Activated CD8-positive, alpha-beta T cell treated with anti-CD3 and anti-CD28 coated beads for 36 hours (primary cell): ENCODE measurements at regions not wholly inside any gene's neighbourhood (a gene's known extent, or its start where the extent isn't known, plus 50 kb on each side); places are given as distances from the start of the nearest gene placed in this dataset.

Experiments used
- ATAC-seq: fragments of 200-7000 bp; cut with Tn5 transposase; one replicate; pipeline ENCODE4 v1.10.0; 2021; ENCODE audit warnings: mild to moderate bottlenecking, moderate library complexity
- CTCF ChIA-PET: fragments of 350-600 bp; sonication (Branson Sonifier 250); formaldehyde crosslinking; loops from one replicate; lab custom pipeline; 2021; ENCODE audit warnings: antibody characterized with exemption; lab: Charles Lee
- POLR2A ChIA-PET: fragments of 350-600 bp; sonication (Branson Sonifier 250); formaldehyde crosslinking; loops from one replicate; lab custom pipeline; 2021; ENCODE audit warnings: antibody characterized with exemption; lab: Charles Lee
- DNase-seq: peaks from one replicate; pipeline ENCODE4 v3.0.0-alpha.2; 2020
- H3K27ac Mint-ChIP-seq: one replicate; pipeline ENCODE4 v1.8.0; 2021; ENCODE audit warnings: mild to moderate bottlenecking, mixed read lengths
- H3K27me3 Mint-ChIP-seq: one replicate; pipeline ENCODE4 v1.8.0; 2021; ENCODE audit warnings: mixed read lengths
- H3K36me3 Mint-ChIP-seq: one replicate; pipeline ENCODE4 v1.8.0; 2021; ENCODE audit warnings: low read depth, mixed read lengths
- H3K4me1 Mint-ChIP-seq: one replicate; pipeline ENCODE4 v1.8.0; 2021; ENCODE audit warnings: low read depth, mixed read lengths
- H3K4me3 Mint-ChIP-seq: one replicate; pipeline ENCODE4 v1.8.0; 2021; ENCODE audit warnings: mild to moderate bottlenecking, moderate library complexity, mixed read lengths
- H3K9me3 Mint-ChIP-seq: one replicate; pipeline ENCODE4 v1.8.0; 2021; ENCODE audit warnings: mixed read lengths
- intact Hi-C: fragments of 100-400 bp; cut with micrococcal nuclease; formaldehyde crosslinking; loops from one replicate; pipeline ENCODE4 v1.10.0; 2022
- TF ChIP-seq, protein P1 (sequence below): fragments of 200-600 bp; IDR thresholded peaks from one replicate; pipeline ENCODE4 v1.8.0; 2022; ENCODE audit warnings: antibody characterized with exemption, mild to moderate bottlenecking

DNA sequence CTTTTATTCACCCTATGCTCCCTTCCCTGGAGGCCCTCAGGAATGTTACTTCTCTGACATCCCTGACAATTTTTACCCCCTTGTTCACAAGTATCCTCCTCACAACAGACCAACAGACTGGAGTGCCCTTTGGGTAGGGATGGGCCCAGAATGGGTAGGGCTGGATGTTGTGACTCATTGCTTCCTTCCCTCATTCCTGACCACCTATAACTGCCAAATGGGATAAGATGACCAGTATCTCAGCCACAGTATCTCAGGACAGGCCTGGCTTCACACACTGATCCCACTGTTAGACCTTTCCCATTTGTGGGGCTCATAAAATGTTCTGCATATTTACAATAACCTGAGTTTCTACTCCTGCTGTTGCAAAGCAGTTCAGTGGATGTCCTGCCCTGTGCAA, 223.0 kb upstream of the LRFN2 start:
- intact Hi-C loops, result no loop called here
- TF ChIP-seq, protein P1, sequence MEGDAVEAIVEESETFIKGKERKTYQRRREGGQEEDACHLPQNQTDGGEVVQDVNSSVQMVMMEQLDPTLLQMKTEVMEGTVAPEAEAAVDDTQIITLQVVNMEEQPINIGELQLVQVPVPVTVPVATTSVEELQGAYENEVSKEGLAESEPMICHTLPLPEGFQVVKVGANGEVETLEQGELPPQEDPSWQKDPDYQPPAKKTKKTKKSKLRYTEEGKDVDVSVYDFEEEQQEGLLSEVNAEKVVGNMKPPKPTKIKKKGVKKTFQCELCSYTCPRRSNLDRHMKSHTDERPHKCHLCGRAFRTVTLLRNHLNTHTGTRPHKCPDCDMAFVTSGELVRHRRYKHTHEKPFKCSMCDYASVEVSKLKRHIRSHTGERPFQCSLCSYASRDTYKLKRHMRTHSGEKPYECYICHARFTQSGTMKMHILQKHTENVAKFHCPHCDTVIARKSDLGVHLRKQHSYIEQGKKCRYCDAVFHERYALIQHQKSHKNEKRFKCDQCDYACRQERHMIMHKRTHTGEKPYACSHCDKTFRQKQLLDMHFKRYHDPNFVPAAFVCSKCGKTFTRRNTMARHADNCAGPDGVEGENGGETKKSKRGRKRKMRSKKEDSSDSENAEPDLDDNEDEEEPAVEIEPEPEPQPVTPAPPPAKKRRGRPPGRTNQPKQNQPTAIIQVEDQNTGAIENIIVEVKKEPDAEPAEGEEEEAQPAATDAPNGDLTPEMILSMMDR, result no peak
- no peak for DNase-seq
- no peak overlapping the region for H3K4me3 Mint-ChIP-seq
- no peaks in the 10 kb centered on the region for H3K4me1 Mint-ChIP-seq
- CTCF ChIA-PET, result no interaction called here
- POLR2A ChIA-PET, result no interaction called here
- no peaks in the 10 kb centered on the region for H3K27me3 Mint-ChIP-seq
- ATAC-seq, result no peak
- H3K27ac Mint-ChIP-seq, result no peak overlapping the region
- H3K36me3 Mint-ChIP-seq, result no peaks in the 10 kb centered on the region
- H3K9me3 Mint-ChIP-seq, result no peaks in the 10 kb centered on the region

DNA sequence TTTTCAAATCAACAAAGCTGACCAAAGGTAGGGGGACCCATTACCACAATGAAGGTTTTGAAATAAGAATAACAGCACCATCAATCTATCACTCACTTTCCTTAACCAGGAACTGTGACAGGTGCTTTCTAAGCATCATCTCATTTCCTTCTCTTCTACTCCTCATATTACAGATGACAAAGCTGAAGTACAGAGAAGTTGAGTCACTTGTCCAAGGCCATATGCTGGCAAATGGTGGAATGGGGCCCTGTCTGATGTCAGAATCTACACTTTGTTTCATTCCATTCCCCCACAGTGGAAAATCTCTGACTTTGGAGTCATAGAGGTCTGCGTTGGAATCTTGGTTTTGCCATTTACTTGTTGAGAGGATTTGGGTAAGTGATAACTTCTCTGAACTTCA, 222.5 kb upstream of the LRFN2 start:
- H3K36me3 Mint-ChIP-seq, result no peaks in the 10 kb centered on the region
- TF ChIP-seq, protein P1, result no peak
- H3K4me3 Mint-ChIP-seq, result no peak overlapping the region
- H3K27ac Mint-ChIP-seq, result no peak overlapping the region
- POLR2A ChIA-PET, result no interaction called here
- ATAC-seq (no peak), DNase-seq (no peak)
- no peaks in the 10 kb centered on the region for H3K4me1 Mint-ChIP-seq
- intact Hi-C loops, result no loop called here
- CTCF ChIA-PET, result no interaction called here
- no peaks in the 10 kb centered on the region for H3K27me3 Mint-ChIP-seq
- no peaks in the 10 kb centered on the region for H3K9me3 Mint-ChIP-seq

DNA sequence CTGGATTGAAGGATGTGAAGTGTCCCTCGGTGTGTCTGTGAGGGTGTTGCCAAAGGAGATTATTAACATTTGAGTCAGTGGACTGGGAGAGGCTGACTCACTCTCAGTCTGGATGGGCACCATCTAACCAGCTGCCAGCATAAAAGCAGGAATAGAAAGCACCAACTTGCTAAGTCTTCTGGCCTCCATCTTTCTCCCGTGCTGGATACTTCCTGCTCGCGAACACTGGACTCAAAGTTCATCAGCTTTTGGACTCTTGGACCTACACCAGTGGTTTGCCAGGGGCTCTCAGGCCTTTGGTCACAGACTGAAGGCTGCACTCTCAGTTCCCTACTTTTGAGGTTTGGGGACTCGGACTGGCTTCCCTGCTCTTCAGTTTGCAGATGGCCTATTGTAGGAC, 220.3 kb upstream of the LRFN2 start:
- no peak for DNase-seq
- H3K4me1 Mint-ChIP-seq, result no peaks in the 10 kb centered on the region
- CTCF ChIA-PET, result no interaction called here

DNA sequence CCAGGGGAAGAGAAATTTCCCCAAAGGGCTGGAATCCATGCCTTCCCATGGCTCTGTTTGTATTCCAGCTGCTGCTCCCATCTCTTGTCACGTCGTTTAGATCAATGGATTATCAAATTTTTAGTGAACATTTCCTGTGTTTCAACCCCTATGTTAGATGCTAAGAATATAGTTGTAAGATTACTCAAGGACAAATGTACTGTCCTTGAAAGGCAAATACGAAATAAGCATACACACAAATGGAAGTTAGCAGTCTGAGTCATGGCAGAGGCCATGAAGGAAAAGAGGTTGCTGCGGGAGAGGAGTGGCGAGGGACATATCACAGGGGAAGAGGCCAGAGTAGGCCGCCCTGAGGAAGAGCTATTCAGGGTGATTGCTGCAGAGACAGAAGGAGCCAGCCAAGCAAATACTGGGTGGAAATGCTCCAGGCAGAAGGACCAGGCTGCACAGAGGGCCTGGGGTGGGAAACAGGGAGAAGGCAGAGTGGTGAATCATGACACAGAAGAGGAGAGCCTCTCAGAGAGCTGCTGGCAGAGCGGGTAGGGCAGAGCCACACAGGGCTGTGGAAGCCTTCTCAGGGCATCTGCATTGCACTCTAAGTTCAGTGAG, 219.2 kb upstream of the LRFN2 start:
- intact Hi-C loops, result no loop called here
- CTCF ChIA-PET, result interaction anchor here (0.9 kb wide), 1 partner anchor 47 kb away, joined by 3 read pairs; no protein-coding TSS in a partner anchor

More for the DNA sequence above, 220.3 kb upstream of the LRFN2 start:
- H3K36me3 Mint-ChIP-seq, result no peaks in the 10 kb centered on the region
- H3K27me3 Mint-ChIP-seq, result no peaks in the 10 kb centered on the region
- TF ChIP-seq, protein P1, result no peak
- H3K9me3 Mint-ChIP-seq, result no peaks in the 10 kb centered on the region
- intact Hi-C loops, result no loop called here
- no peak for ATAC-seq
- POLR2A ChIA-PET, result interaction anchor here (1.7 kb wide), 1 partner anchor 12 kb away, joined by 3 read pairs; no protein-coding TSS in a partner anchor
- H3K27ac Mint-ChIP-seq, result no peak overlapping the region
- H3K4me3 Mint-ChIP-seq, result no peak overlapping the region

DNA sequence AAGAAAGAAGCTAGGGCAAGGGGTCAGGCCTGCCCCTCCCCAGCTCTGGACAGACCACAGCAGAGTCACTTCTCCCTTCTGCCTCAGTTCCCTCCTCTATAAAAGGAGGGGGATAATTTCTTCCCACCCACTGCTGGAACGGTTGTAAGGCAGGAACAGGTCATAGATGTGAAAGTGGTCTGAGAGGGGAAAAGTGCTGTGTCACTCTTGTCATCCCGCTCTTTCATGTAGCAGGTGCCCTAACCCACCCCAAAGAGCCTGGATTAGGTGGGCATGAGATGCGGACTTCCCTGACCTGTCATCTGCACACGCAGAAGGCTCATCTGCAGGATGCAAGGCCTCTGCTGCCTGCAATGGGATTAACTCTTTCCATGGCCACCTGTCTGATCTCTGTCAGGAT, 218.2 kb upstream of the LRFN2 start:
- CTCF ChIA-PET, result no interaction called here
- POLR2A ChIA-PET, result no interaction called here

More for the DNA sequence above, 219.2 kb upstream of the LRFN2 start:
- DNase-seq (no peak), ATAC-seq (no peak)
- TF ChIP-seq, protein P1, result no peak
- Mint-ChIP-seq H3K36me3 (no peaks in the 10 kb centered on the region), H3K27me3 (no peaks in the 10 kb centered on the region), H3K4me3 (no peak overlapping the region), H3K9me3 (no peaks in the 10 kb centered on the region), H3K27ac (no peak overlapping the region), H3K4me1 (no peaks in the 10 kb centered on the region)
- POLR2A ChIA-PET, result no interaction called here

More for the DNA sequence above, 218.2 kb upstream of the LRFN2 start:
- no peak for ATAC-seq
- Mint-ChIP-seq H3K36me3 (no peaks in the 10 kb centered on the region), H3K9me3 (no peaks in the 10 kb centered on the region), H3K27me3 (no peaks in the 10 kb centered on the region), H3K4me3 (no peak overlapping the region), H3K27ac (no peak overlapping the region), H3K4me1 (no peaks in the 10 kb centered on the region)
- DNase-seq, result no peak
- intact Hi-C loops, result no loop called here
- TF ChIP-seq, protein P1, result no peak
